Uterus (tissue), 2 donors: ENCODE measurements at regions not wholly inside any gene's neighbourhood (a gene's known extent, or its start where the extent isn't known, plus 50 kb on each side); places are given as distances from the start of the nearest gene placed in this dataset.

ENCODE experiments used
- POLR2A ChIP-seq, 2 donors: fragments of 450-650 bp; IDR thresholded peaks; one replicate each; pipeline ENCODE4 v1.6.1; 2016; ENCODE audit warnings: antibody characterized with exemption in 2 of 2, mild to moderate bottlenecking in 1 of 2, moderate library complexity in 1 of 2
- TF ChIP-seq, protein P1 (sequence below), 4 experiments: fragments of 200-600 bp in 2 of 4; fragments of 450-650 bp in 2 of 4; sonication (generic) in 2 of 4; IDR thresholded peaks; one replicate each; pipeline ENCODE4 v1.5.1; 2016 to 2019; ENCODE audit warnings: antibody characterized with exemption in 4 of 4, mild to moderate bottlenecking in 2 of 4, moderate library complexity in 1 of 4

DNA sequence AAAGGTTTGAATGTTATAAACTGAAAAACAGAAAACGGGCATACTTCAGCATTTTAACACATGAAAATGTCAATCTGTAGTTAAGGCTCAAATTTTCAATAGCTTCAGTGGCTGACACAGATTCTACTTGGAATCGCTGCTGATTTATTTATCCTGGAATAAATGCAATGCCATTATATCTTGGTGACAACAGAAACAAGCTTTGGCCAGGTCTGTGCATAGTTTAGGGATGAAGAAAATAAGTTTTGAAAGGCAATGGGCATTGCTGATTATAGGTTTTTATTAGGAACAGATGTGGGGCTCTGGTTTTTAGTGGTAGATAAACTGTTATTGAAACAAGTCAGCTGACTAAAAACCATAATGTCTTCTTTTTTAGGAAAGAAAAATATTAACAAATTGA lies 96.8 kb upstream of the SOX4 start:
- TF ChIP-seq, protein P1, sequence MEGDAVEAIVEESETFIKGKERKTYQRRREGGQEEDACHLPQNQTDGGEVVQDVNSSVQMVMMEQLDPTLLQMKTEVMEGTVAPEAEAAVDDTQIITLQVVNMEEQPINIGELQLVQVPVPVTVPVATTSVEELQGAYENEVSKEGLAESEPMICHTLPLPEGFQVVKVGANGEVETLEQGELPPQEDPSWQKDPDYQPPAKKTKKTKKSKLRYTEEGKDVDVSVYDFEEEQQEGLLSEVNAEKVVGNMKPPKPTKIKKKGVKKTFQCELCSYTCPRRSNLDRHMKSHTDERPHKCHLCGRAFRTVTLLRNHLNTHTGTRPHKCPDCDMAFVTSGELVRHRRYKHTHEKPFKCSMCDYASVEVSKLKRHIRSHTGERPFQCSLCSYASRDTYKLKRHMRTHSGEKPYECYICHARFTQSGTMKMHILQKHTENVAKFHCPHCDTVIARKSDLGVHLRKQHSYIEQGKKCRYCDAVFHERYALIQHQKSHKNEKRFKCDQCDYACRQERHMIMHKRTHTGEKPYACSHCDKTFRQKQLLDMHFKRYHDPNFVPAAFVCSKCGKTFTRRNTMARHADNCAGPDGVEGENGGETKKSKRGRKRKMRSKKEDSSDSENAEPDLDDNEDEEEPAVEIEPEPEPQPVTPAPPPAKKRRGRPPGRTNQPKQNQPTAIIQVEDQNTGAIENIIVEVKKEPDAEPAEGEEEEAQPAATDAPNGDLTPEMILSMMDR (IDR thresholded peaks at IDR 0.05) = no peak
- no peak for TF ChIP-seq POLR2A (IDR thresholded peaks at IDR 0.05)
